ENCODE measurements at regions not wholly inside any gene's neighbourhood (a gene's known extent, or its start where the extent isn't known, plus 50 kb on each side); places are given as distances from the start of the nearest gene placed in this dataset.

GRCh38 chr16:49936791-49937190 is 80.9 kb upstream of the ZNF423 start:
- DNase-seq (ENCODE audit: low read depth) = no peak
- TF ChIP-seq CTCF (IDR thresholded peaks at IDR 0.05; ENCODE audit: control insufficient read depth, extremely low read depth, insufficient read depth) = no peak
- H3K4me3 ChIP-seq (ENCODE audit: low read depth, low read length) = no peak overlapping the region

- no peak overlapping the region for H3K4me3 ChIP-seq (ENCODE audit: low read depth, low read length)
- no peak for DNase-seq (ENCODE audit: low read depth)
- no peak for TF ChIP-seq CTCF (IDR thresholded peaks at IDR 0.05; ENCODE audit: control insufficient read depth, extremely low read depth, insufficient read depth)
Observed at GRCh38 chr16:49937886-49938285, 82.0 kb upstream of the ZNF423 start.

GRCh38 chr16:49939495-49939894 is 83.6 kb upstream of the ZNF423 start:
- no peak overlapping the region for H3K4me3 ChIP-seq (ENCODE audit: low read depth, low read length)
- no peak for DNase-seq (ENCODE audit: low read depth)
- TF ChIP-seq CTCF (IDR thresholded peaks at IDR 0.05; ENCODE audit: control insufficient read depth, extremely low read depth, insufficient read depth) = no peak

- no peak overlapping the region for H3K4me3 ChIP-seq (ENCODE audit: low read depth, low read length)
- no peak for TF ChIP-seq CTCF (IDR thresholded peaks at IDR 0.05; ENCODE audit: control insufficient read depth, extremely low read depth, insufficient read depth)
- no peak for DNase-seq (ENCODE audit: low read depth)
Observed at GRCh38 chr16:49940464-49941224, 84.4 kb upstream of the CNEP1R1 start.

GRCh38 chr16:49944221-49944620 is 80.8 kb upstream of the CNEP1R1 start:
- no peak for TF ChIP-seq CTCF (IDR thresholded peaks at IDR 0.05; ENCODE audit: control insufficient read depth, extremely low read depth, insufficient read depth)
- no peak for DNase-seq (ENCODE audit: low read depth)

GRCh38 chr16:49947907-49948678 is 76.9 kb upstream of the CNEP1R1 start:
- TF ChIP-seq CTCF (IDR thresholded peaks at IDR 0.05; ENCODE audit: control insufficient read depth, extremely low read depth, insufficient read depth) = no peak
- DNase-seq (ENCODE audit: low read depth) = no peak
- no peak overlapping the region for H3K4me3 ChIP-seq (ENCODE audit: low read depth, low read length)

More at GRCh38 chr16:49944221-49944620, 80.8 kb upstream of the CNEP1R1 start:
- H3K4me3 ChIP-seq (ENCODE audit: low read depth, low read length) = no peak overlapping the region

Measured in LNCaP clone FGC (cell line).